IPS-20b (cell line): ENCODE measurements at regions not wholly inside any gene's neighbourhood (a gene's known extent, or its start where the extent isn't known, plus 50 kb on each side); places are given as distances from the start of the nearest gene placed in this dataset.

ENCODE experiments used
- H3K27ac ChIP-seq: one replicate; pipeline ENCODE4 v1.5.1; 2013; ENCODE audit warnings: low read length
- H3K27me3 ChIP-seq: 2 replicates; pipeline ENCODE4 v1.6.1; 2013; ENCODE audit warnings: mild to moderate bottlenecking, low read length, inconsistent platforms; ENCODE audit not compliant: insufficient read depth
- H3K36me3 ChIP-seq: 2 replicates; pipeline ENCODE4 v1.6.1; 2013; ENCODE audit warnings: low read depth, mild to moderate bottlenecking, inconsistent platforms, low read length, moderate library complexity; ENCODE audit not compliant: insufficient read depth
- H3K4me1 ChIP-seq: 2 replicates; pipeline ENCODE4 v1.6.1; 2013; ENCODE audit warnings: mild to moderate bottlenecking, control low read depth, inconsistent platforms, low read length, moderate library complexity; ENCODE audit not compliant: insufficient read depth
- H3K4me3 ChIP-seq: 2 replicates; pipeline ENCODE4 v1.5.1; 2013; ENCODE audit warnings: mild to moderate bottlenecking, low read length, inconsistent platforms
- H3K9ac ChIP-seq: 2 replicates; pipeline ENCODE4 v1.6.1; 2013; ENCODE audit warnings: low read depth, mild to moderate bottlenecking, inconsistent platforms, low read length, moderate library complexity
- H3K9me3 ChIP-seq: 2 replicates; pipeline ENCODE4 v1.6.1; 2013; ENCODE audit warnings: mild to moderate bottlenecking, low read depth, low read length, inconsistent platforms; ENCODE audit not compliant: insufficient read depth

- peaks cover 3% of the 10 kb centered on the region; the same call in 1 of the 2 replicates for H3K9me3 ChIP-seq
- no peak overlapping the region for H3K4me3 ChIP-seq
- no peak overlapping the region for H3K9ac ChIP-seq
- H3K27ac ChIP-seq, result no peak overlapping the region
- no peaks in the 10 kb centered on the region for H3K4me1 ChIP-seq
- H3K36me3 ChIP-seq, result no peaks in the 10 kb centered on the region
- H3K27me3 ChIP-seq, result no peaks in the 10 kb centered on the region
Observed at GRCh38 chr3:137360531-137361201, 402.9 kb downstream of the IL20RB start.

GRCh38 chr3:137382005-137382594, 382.0 kb upstream of the SOX14 start:
- H3K9ac ChIP-seq, result no peak overlapping the region
- H3K27ac ChIP-seq, result no peak overlapping the region
- no peaks in the 10 kb centered on the region for H3K4me1 ChIP-seq

GRCh38 chr3:137385922-137386321, 378.2 kb upstream of the SOX14 start:
- Histone ChIP-seq H3K27ac (no peak overlapping the region), H3K4me1 (no peaks in the 10 kb centered on the region)

More at GRCh38 chr3:137382005-137382594, 382.0 kb upstream of the SOX14 start:
- no peak overlapping the region for H3K4me3 ChIP-seq
- no peaks in the 10 kb centered on the region for H3K36me3 ChIP-seq
- no peaks in the 10 kb centered on the region for H3K27me3 ChIP-seq
- no peaks in the 10 kb centered on the region for H3K9me3 ChIP-seq

DNA sequence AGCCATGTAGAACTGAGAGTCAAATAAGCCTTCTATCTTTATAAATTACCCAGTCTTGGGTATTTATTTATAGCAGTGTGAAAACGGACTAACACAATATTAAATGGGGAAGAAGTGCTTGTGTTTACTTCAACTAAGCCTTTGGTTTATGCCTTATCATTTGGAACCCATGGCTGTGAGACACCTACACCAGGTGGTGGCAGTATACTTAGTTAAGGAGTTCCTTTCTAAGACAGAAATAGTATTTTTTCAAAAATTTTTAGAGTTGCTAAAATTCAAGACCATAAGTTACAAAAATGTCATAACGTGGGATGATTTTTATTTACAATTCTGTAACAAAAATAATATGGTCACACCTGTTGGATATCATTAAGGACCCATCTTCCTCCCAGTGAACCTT, 354.5 kb upstream of the SOX14 start:
- H3K9me3 ChIP-seq, result peaks cover 10% of the 10 kb centered on the region
- no peak overlapping the region for H3K9ac ChIP-seq
- H3K27me3 ChIP-seq, result no peaks in the 10 kb centered on the region
- no peak overlapping the region for H3K4me3 ChIP-seq
- no peaks in the 10 kb centered on the region for H3K4me1 ChIP-seq
- H3K36me3 ChIP-seq, result no peaks in the 10 kb centered on the region
- H3K27ac ChIP-seq, result no peak overlapping the region

More at GRCh38 chr3:137385922-137386321, 378.2 kb upstream of the SOX14 start:
- Histone ChIP-seq H3K36me3 (no peaks in the 10 kb centered on the region), H3K4me3 (no peak overlapping the region), H3K9me3 (no peaks in the 10 kb centered on the region), H3K9ac (no peak overlapping the region), H3K27me3 (no peaks in the 10 kb centered on the region)

DNA sequence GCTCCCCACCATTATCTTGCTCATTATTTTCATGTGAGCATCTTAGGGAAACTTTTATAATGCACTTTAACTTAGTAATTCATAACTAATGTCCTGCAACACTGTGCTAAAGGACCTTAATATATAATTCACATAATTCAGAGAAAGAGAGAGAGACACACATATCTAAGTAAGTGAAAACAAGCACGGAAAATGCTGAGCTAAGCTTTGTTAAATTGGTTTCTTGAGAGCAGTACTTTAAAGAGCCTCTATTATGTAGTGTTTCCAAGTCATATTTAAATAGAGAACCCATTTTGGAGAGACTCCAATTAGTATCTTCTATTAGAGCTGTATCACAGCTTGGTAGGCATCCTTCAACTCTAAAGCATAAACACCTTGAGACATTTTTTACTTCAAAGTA, 354.1 kb upstream of the SOX14 start:
- no peak overlapping the region for H3K9ac ChIP-seq
- no peaks in the 10 kb centered on the region for H3K36me3 ChIP-seq
- no peak overlapping the region for H3K4me3 ChIP-seq
- H3K27me3 ChIP-seq, result no peaks in the 10 kb centered on the region
- no peak overlapping the region for H3K27ac ChIP-seq
- no peaks in the 10 kb centered on the region for H3K4me1 ChIP-seq
- H3K9me3 ChIP-seq, result peaks cover 10% of the 10 kb centered on the region

GRCh38 chr3:137420198-137420995, 343.7 kb upstream of the SOX14 start:
- Histone ChIP-seq H3K9ac (no peak overlapping the region), H3K4me1 (no peaks in the 10 kb centered on the region), H3K9me3 (no peaks in the 10 kb centered on the region; the same call in 1 of the 2 replicates), H3K36me3 (no peaks in the 10 kb centered on the region), H3K27me3 (no peaks in the 10 kb centered on the region), H3K4me3 (no peak overlapping the region), H3K27ac (no peak overlapping the region)

DNA sequence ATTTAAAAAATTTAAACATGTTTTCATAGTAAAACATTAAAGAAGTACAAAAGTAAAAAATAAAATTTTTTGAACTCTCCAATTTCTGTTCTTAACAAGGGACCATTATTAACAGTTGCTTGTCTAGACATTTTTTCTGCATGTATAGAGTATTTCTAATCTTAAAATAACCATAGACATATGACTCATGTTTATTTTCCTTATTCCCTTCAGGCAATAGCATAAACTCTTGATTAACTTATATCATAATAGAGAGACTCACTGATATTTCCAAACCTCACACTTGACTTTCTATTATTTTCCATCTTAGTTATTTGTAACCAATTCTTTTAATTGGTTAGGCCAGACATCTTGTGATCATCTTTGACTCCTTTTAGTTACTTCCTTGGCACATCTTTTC, 325.6 kb upstream of the SOX14 start:
- no peak overlapping the region for H3K9ac ChIP-seq
- no peaks in the 10 kb centered on the region for H3K9me3 ChIP-seq
- no peaks in the 10 kb centered on the region for H3K36me3 ChIP-seq
- H3K4me3 ChIP-seq, result no peak overlapping the region
- H3K27me3 ChIP-seq, result no peaks in the 10 kb centered on the region
- H3K27ac ChIP-seq, result no peak overlapping the region
- H3K4me1 ChIP-seq, result no peaks in the 10 kb centered on the region

DNA sequence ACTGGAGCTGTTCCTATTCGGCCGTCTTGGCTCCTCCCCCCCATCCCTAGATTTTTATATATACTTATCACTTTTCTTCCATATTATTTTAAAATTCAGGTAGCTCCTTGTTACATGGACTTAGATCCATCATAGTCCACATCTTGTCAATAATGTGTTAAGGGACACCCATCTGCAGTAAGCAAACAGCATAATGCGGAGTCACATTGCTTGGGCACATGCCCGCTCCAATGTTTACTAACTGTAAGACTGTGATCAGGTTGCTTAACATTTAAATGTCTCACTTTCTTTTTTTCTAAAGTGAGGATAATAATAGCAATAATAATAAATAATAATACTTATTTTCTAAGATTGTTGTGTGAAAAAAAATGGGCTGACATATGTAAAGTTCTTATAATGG, 303.2 kb upstream of the SOX14 start:
- Histone ChIP-seq H3K9ac (no peak overlapping the region), H3K36me3 (no peaks in the 10 kb centered on the region), H3K27ac (no peak overlapping the region), H3K27me3 (no peaks in the 10 kb centered on the region), H3K4me3 (no peak overlapping the region), H3K4me1 (no peaks in the 10 kb centered on the region), H3K9me3 (no peaks in the 10 kb centered on the region)

- no peaks in the 10 kb centered on the region for H3K9me3 ChIP-seq
- peaks cover 3% of the 10 kb centered on the region; the same call in 1 of the 2 replicates for H3K27me3 ChIP-seq
- H3K9ac ChIP-seq, result no peak overlapping the region
- peaks cover under 1% of the 10 kb centered on the region for H3K4me1 ChIP-seq
- H3K4me3 ChIP-seq, result no peak overlapping the region
- no peak overlapping the region for H3K27ac ChIP-seq
- no peaks in the 10 kb centered on the region for H3K36me3 ChIP-seq
Observed at GRCh38 chr3:137463131-137463530, 301.0 kb upstream of the SOX14 start.

DNA sequence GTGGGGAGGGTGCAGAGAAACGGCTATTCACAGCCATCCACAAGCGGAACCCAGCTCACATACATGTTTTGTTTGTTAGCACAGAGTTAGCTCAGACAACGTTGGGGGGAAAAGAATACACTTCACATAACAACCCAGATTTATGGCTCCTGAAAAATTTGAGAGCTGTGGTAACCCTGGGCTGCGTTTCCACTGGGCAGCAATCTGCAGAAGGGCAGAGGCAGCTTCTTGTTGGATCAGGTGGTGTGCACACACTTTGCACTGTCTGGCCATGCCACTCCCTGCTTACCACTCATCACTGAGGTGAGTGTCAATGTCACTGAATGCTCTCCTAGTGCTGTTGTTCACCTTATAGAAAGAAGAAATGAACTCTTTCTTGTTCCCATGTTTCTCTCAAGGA, 299.8 kb upstream of the SOX14 start:
- H3K36me3 ChIP-seq, result no peaks in the 10 kb centered on the region
- H3K9ac ChIP-seq, result no peak overlapping the region
- peaks cover 3% of the 10 kb centered on the region; the same call in 1 of the 2 replicates for H3K27me3 ChIP-seq
- no peak overlapping the region for H3K4me3 ChIP-seq
- no peak overlapping the region for H3K27ac ChIP-seq
- H3K4me1 ChIP-seq, result peaks cover 8% of the 10 kb centered on the region
- H3K9me3 ChIP-seq, result no peaks in the 10 kb centered on the region

- no peak overlapping the region for H3K9ac ChIP-seq
- H3K36me3 ChIP-seq, result no peaks in the 10 kb centered on the region
- H3K4me3 ChIP-seq, result no peak overlapping the region
- peaks cover 8% of the 10 kb centered on the region for H3K4me1 ChIP-seq
- H3K9me3 ChIP-seq, result no peaks in the 10 kb centered on the region
- peaks cover 3% of the 10 kb centered on the region; the same call in 1 of the 2 replicates for H3K27me3 ChIP-seq
- no peak overlapping the region for H3K27ac ChIP-seq
Observed at GRCh38 chr3:137468446-137468845, 295.7 kb upstream of the SOX14 start.
